ENCODE measurements at regions not wholly inside any gene's neighbourhood (a gene's known extent, or its start where the extent isn't known, plus 50 kb on each side); places are given as distances from the start of the nearest gene placed in this dataset.
"Not testable (repeated sequence)": the region's sequence is repeated elsewhere in the genome, so short reads cannot be mapped to it uniquely, and the experiment has no call there.

GRCh38 chr9:97124256-97124655, 85.3 kb upstream of the CTSV start:
- no peak overlapping the region for H3K4me3 ChIP-seq
- no peak for DNase-seq
- no peaks in the 10 kb centered on the region for H3K27me3 ChIP-seq (replicated peaks in 1 of 7)
- no peaks in the 10 kb centered on the region for H3K36me3 ChIP-seq
- TF ChIP-seq POLR2AphosphoS5 (IDR thresholded peaks at IDR 0.05) = no peak
- TF ChIP-seq CTCF (IDR thresholded peaks at IDR 0.05 in 8 of 11, conservative IDR thresholded peaks at IDR 0.05 in 3 of 11) = no peak
- H3K27ac ChIP-seq = no peak overlapping the region
- H3K9me3 ChIP-seq = peaks cover 0 to 13% (median 0%) of the 10 kb centered on the region in 8 donors
- intact Hi-C loops (cut with DNase I; ENCODE audit: low total_unique reads) = no loop called here
- H3K4me1 ChIP-seq = no peaks in the 10 kb centered on the region
- 69 to 79% (median 78%) methylated on average over 4 of the region's 4 CpGs for WGBS, 5 donors

- Histone ChIP-seq H3K36me3 (no peaks in the 10 kb centered on the region), H3K27me3 (replicated peaks in 1 of 7) (peaks cover 0 to 4% (median 0%) of the 10 kb centered on the region in 7 donors), H3K4me3 (no peak overlapping the region), H3K27ac (no peak overlapping the region), H3K4me1 (no peaks in the 10 kb centered on the region), H3K9me3 (peaks cover 0 to 5% (median 0%) of the 10 kb centered on the region in 8 donors)
- 71 to 99% (median 94%) methylated on average over 2 of the region's 2 CpGs for WGBS, 5 donors
- DNase-seq = no peak
- TF ChIP-seq POLR2AphosphoS5 (IDR thresholded peaks at IDR 0.05) = no peak
- TF ChIP-seq POLR2A (IDR thresholded peaks at IDR 0.05) = no peak
- TF ChIP-seq CTCF (IDR thresholded peaks at IDR 0.05 in 8 of 11, conservative IDR thresholded peaks at IDR 0.05 in 3 of 11) = no peak
- intact Hi-C loops (cut with DNase I; ENCODE audit: low total_unique reads) = no loop called here
These were observed 71.8 kb upstream of the CTSV start for GRCh38 chr9:97110696-97111095.

GRCh38 chr9:97109194-97109811, 70.4 kb upstream of the CTSV start:
- TF ChIP-seq CTCF (IDR thresholded peaks at IDR 0.05 in 8 of 11, conservative IDR thresholded peaks at IDR 0.05 in 3 of 11) (peak in 1 of 11 experiments; percentile 12), POLR2A (IDR thresholded peaks at IDR 0.05) (no peak)
- 25 to 33% (median 28%) methylated on average over 4 of the region's 4 CpGs for WGBS, 5 donors
- no peak for DNase-seq
- intact Hi-C loops (cut with DNase I; ENCODE audit: low total_unique reads) = no loop called here
- no peak overlapping the region for H3K27ac ChIP-seq
- no peaks in the 10 kb centered on the region for H3K4me1 ChIP-seq
- H3K36me3 ChIP-seq = no peaks in the 10 kb centered on the region
- peaks cover 0 to 5% (median 0%) of the 10 kb centered on the region in 8 donors for H3K9me3 ChIP-seq
- H3K27me3 ChIP-seq (replicated peaks in 1 of 7) = peaks cover 0 to 4% (median 0%) of the 10 kb centered on the region in 7 donors
- no peak overlapping the region for H3K4me3 ChIP-seq

- intact Hi-C loops (cut with DNase I; ENCODE audit: low total_unique reads); H3K9me3 ChIP-seq; H3K4me1 ChIP-seq; H3K4me3 ChIP-seq; H3K27ac ChIP-seq; H3K27me3 ChIP-seq (replicated peaks in 1 of 7); H3K36me3 ChIP-seq; DNase-seq: not testable (repeated sequence)
- WGBS, 5 donors = 81 to 95% (median 91%) methylated on average over 2 of the region's 2 CpGs
These were observed 66.3 kb upstream of the CTSV start for GRCh38 chr9:97105220-97105619.

GRCh38 chr9:97103613-97104383, 64.9 kb upstream of the CTSV start:
- H3K4me3 ChIP-seq; intact Hi-C loops (cut with DNase I; ENCODE audit: low total_unique reads); H3K4me1 ChIP-seq; H3K27me3 ChIP-seq (replicated peaks in 1 of 7); H3K9me3 ChIP-seq; DNase-seq; H3K27ac ChIP-seq; H3K36me3 ChIP-seq: not testable (repeated sequence)
- WGBS, 5 donors = 82 to 91% (median 84%) methylated on average over 6 of the region's 6 CpGs

GRCh38 chr9:97099540-97099939, 60.6 kb upstream of the CTSV start:
- H3K27me3 ChIP-seq (replicated peaks in 1 of 7); intact Hi-C loops (cut with DNase I; ENCODE audit: low total_unique reads): not testable (repeated sequence)
- 67 to 83% (median 68%) methylated on average over 2 of the region's 2 CpGs for WGBS, 5 donors

More at GRCh38 chr9:97099540-97099939, 60.6 kb upstream of the CTSV start:
- not testable (repeated sequence) for H3K4me1 ChIP-seq, H3K36me3 ChIP-seq, DNase-seq, H3K27ac ChIP-seq, H3K4me3 ChIP-seq, H3K9me3 ChIP-seq
